ENCODE measurements at regions not wholly inside any gene's neighbourhood (a gene's known extent, or its start where the extent isn't known, plus 50 kb on each side); places are given as distances from the start of the nearest gene placed in this dataset.
A peak's percentile ranks its signal among the peaks of the same experiment; 100 is the strongest.

GRCh38 chr2:172219201-172219600 is 116.5 kb upstream of the DLX2 start:
- TF ChIP-seq SUZ12 (IDR thresholded peaks at IDR 0.05; ENCODE audit: low read length) = no peak
- TF ChIP-seq TEAD4 (IDR thresholded peaks at IDR 0.05; ENCODE audit: low read depth, low read length) = no peak
- no peak for TF ChIP-seq JUN (IDR thresholded peaks at IDR 0.05; ENCODE audit: low read depth, low read length)
- peak; percentile 11; the same call in 1 of the 2 replicates for TF ChIP-seq BACH1 (IDR thresholded peaks at IDR 0.05; ENCODE audit: low read length)
- no peak for TF ChIP-seq ZNF274 (IDR thresholded peaks at IDR 0.05; ENCODE audit: borderline replicate concordance, extremely low read depth, low read length)
- no peak for TF ChIP-seq ATF3 (IDR thresholded peaks at IDR 0.05; ENCODE audit: insufficient read depth, low read depth, low read length)
- CTCF ChIA-PET (ENCODE audit: partially characterized antibody) = interaction anchor here (0.8 to 4.2 kb wide), 5 partner anchors 11 to 455 kb away, joined by 3 to 17 read pairs (median 4); no protein-coding TSS in a partner anchor
- no peaks in the 10 kb centered on the region for H3K79me2 ChIP-seq (ENCODE audit: control insufficient read depth in 1 of 2, insufficient read depth in 2 of 2, low read length in 2 of 2)

More at GRCh38 chr2:172219201-172219600, 116.5 kb upstream of the DLX2 start:
- no peaks in the 10 kb centered on the region for H3K9me3 ChIP-seq (ENCODE audit: insufficient read depth in 2 of 2, low read depth in 1 of 2, low read length in 1 of 2)
- peaks cover 0 to 1% (median 0%) of the 10 kb centered on the region in 4 experiments; a peak in 2 of 7 replicates for H3K4me1 ChIP-seq (replicated peaks in 1 of 4; ENCODE audit: control insufficient read depth in 3 of 4, insufficient read depth in 4 of 4, low read length in 3 of 4)
- H3K4me3 ChIP-seq (ENCODE audit: extremely low read depth in 1 of 4, insufficient read depth in 2 of 4, low read depth in 3 of 4, low read length in 4 of 4) = no peak overlapping the region
- H3K27ac ChIP-seq (ENCODE audit: low read depth, low read length) = no peak overlapping the region
- H3K36me3 ChIP-seq (ENCODE audit: control insufficient read depth in 2 of 4, insufficient read depth in 4 of 4, low read length in 3 of 4) = no peaks in the 10 kb centered on the region
- no peak overlapping the region for H3K23ac ChIP-seq (ENCODE audit: insufficient read length)
- H3K4me2 ChIP-seq (ENCODE audit: insufficient read depth in 1 of 2, low read depth in 2 of 2, low read length in 2 of 2) = no peak overlapping the region
- FAIRE-seq (no peak), DNase-seq (ENCODE audit: low read depth in 1 of 2, low spot score in 2 of 2) (no peak)
- no peaks in the 10 kb centered on the region for H4K20me1 ChIP-seq (replicated peaks in 1 of 2; ENCODE audit: control insufficient read depth in 1 of 2, insufficient read depth in 2 of 2, low read length in 2 of 2)
- no peak overlapping the region for H2BK12ac ChIP-seq (ENCODE audit: low read depth, low read length)
- H2AK5ac ChIP-seq (ENCODE audit: low read depth, low read length) = no peak overlapping the region
- H3K4ac ChIP-seq (replicated peaks; ENCODE audit: insufficient read length, low read depth, low read length) = no peak overlapping the region
- H4K5ac ChIP-seq (ENCODE audit: insufficient read length, low read depth, low read length) = no peak overlapping the region
- H3K18ac ChIP-seq (ENCODE audit: extremely low read depth, low read length) = no peak overlapping the region
- no peak overlapping the region for H2BK120ac ChIP-seq (replicated peaks; ENCODE audit: low read depth, low read length)
- no peaks in the 10 kb centered on the region for H3K27me3 ChIP-seq (replicated peaks in 1 of 4; ENCODE audit: control insufficient read depth in 3 of 4, extremely low read depth in 1 of 4, insufficient read depth in 3 of 4, low read length in 3 of 4)
- no peak overlapping the region for H3K56ac ChIP-seq (replicated peaks; ENCODE audit: insufficient read length, low read depth, low read length)
- POLR2A ChIA-PET (ENCODE audit: partially characterized antibody) = interaction anchor here (1.4 kb wide), 1 partner anchor 15 kb away, joined by 3 read pairs; no protein-coding TSS in a partner anchor
- no peak overlapping the region for H2BK20ac ChIP-seq (ENCODE audit: low read length)
- H4K8ac ChIP-seq (ENCODE audit: extremely low read depth, insufficient read depth, low read length) = no peak overlapping the region
- H2BK15ac ChIP-seq (ENCODE audit: low read length) = no peak overlapping the region
- no peak overlapping the region for H3K14ac ChIP-seq (ENCODE audit: insufficient read length)
- no peak overlapping the region for H2BK5ac ChIP-seq (ENCODE audit: low read depth, low read length)
- H3K23me2 ChIP-seq (ENCODE audit: low read depth, low read length) = no peaks in the 10 kb centered on the region
- H3K79me1 ChIP-seq (ENCODE audit: low read depth, low read length) = no peaks in the 10 kb centered on the region
- no peak overlapping the region for H2AFZ ChIP-seq (ENCODE audit: low read length)
- WGBS, 2 experiments (ENCODE audit: extremely low coverage in 1 of 2, insufficient coverage in 1 of 2, insufficient read length in 1 of 2, insufficient replicate concordance in 2 of 2, low coverage in 1 of 2, low lambda C conversion rate in 2 of 2, missing lambda C conversion rate in 1 of 2) = 90% methylated on average over 2 of the region's 2 CpGs; no CpG with 5 or more reads in 1 of the 2 experiments
- no peak overlapping the region for H4K91ac ChIP-seq (replicated peaks; ENCODE audit: insufficient read length, low read length)
- H3K9ac ChIP-seq (replicated peaks in 1 of 4; ENCODE audit: extremely low read depth in 1 of 4, low read depth in 3 of 4, low read length in 3 of 4) = no peak overlapping the region
